A549 (cell line): ENCODE measurements at regions not wholly inside any gene's neighbourhood (a gene's known extent, or its start where the extent isn't known, plus 50 kb on each side); places are given as distances from the start of the nearest gene placed in this dataset.

Experiments
- ATAC-seq, 2 experiments: fragments of 200-7000 bp in 1 of 2; fragments of >200 bp in 1 of 2; cut with Nextera tagmentation in 1 of 2; cut with Tn5 transposase in 1 of 2; 3 replicates each; pipeline versions ENCODE4 v1.8.0 to v1.9.1; 2018 to 2020; ENCODE audit warnings: mild to moderate bottlenecking in 1 of 2, moderate library complexity in 1 of 2
- CTCF ChIA-PET: fragments of 300-600 bp; sonication (Branson Sonifier 250); formaldehyde crosslinking; extraction: SDS; loops from one replicate; lab custom pipeline; 2021; ENCODE audit warnings: antibody characterized with exemption, inconsistent platforms; lab: Yijun Ruan, JAX
- POLR2A ChIA-PET: fragments of 350-600 bp; formaldehyde crosslinking; extraction: SDS; loops from one replicate; lab custom pipeline; 2021; ENCODE audit warnings: antibody characterized with exemption, inconsistent platforms; lab: Yijun Ruan, JAX
- DNase-seq, 2 experiments: peaks; one replicate each; pipeline versions ENCODE4 v3.0.0 to v3.0.0-alpha.2; 2011 to 2016; ENCODE audit warnings: low read depth in 1 of 2, low spot score in 1 of 2
- FAIRE-seq: peaks from 2 replicates; lab custom pipeline; 2011; peaks lifted over from hg19 to GRCh38; lab: Jason Lieb, UNC
- H3K27ac ChIP-seq, 2 experiments: fragments of >200 bp; sonication (Bioruptor Twin); formaldehyde crosslinking; 3 replicates each; pipeline ENCODE4 v1.5.1; 2016 to 2017
- H3K4me1 ChIP-seq: fragments of >200 bp; sonication (Bioruptor Twin); formaldehyde crosslinking; 3 replicates; pipeline ENCODE4 v1.6.1; 2016
- H3K4me2 ChIP-seq: fragments of >200 bp; sonication (Bioruptor Twin); formaldehyde crosslinking; 3 replicates; pipeline ENCODE4 v1.6.1; 2016
- H3K4me3 ChIP-seq: fragments of >200 bp; sonication (Bioruptor Twin); formaldehyde crosslinking; 3 replicates; pipeline ENCODE4 v1.5.1; 2016
- H3K9me3 ChIP-seq: fragments of >200 bp; sonication (Bioruptor Twin); formaldehyde crosslinking; 3 replicates; pipeline ENCODE4 v1.6.1; 2016
- BHLHE40 ChIP-seq: IDR thresholded peaks from 2 replicates; pipeline ENCODE4 v1.6.1; 2012; ENCODE audit warnings: low read depth, low read length, inconsistent platforms
- CBX8 ChIP-seq: fragments of 200-600 bp; sonication (generic); IDR thresholded peaks from 2 replicates; pipeline ENCODE4 v1.6.1; 2016
- ESRRA ChIP-seq: fragments of 150-350 bp; IDR thresholded peaks from 2 replicates; pipeline ENCODE4 v1.6.1; 2014; ENCODE audit warnings: mild to moderate bottlenecking, low read length, borderline replicate concordance
- NPAS2 ChIP-seq: fragments of 250-450 bp; sonication (Bioruptor Pico); IDR thresholded peaks from 2 replicates; pipeline ENCODE4 v1.8.0; 2022; ENCODE audit warnings: mild to moderate bottlenecking, moderate library complexity, borderline replicate concordance
- NR3C1 ChIP-seq: fragments of >200 bp; sonication (Bioruptor Twin); formaldehyde crosslinking; IDR thresholded peaks from 3 replicates; pipeline ENCODE4 v1.6.1; 2017
- ZC3H11A ChIP-seq: fragments of 450-650 bp; IDR thresholded peaks from 2 replicates; pipeline ENCODE4 v1.6.1; 2014; ENCODE audit warnings: antibody characterized with exemption, mild to moderate bottlenecking
- ZFP36 ChIP-seq: fragments of 450-650 bp; IDR thresholded peaks from 2 replicates; pipeline ENCODE4 v1.6.1; 2014; ENCODE audit warnings: borderline replicate concordance; ENCODE audit not compliant: partially characterized antibody
- WGBS: methylation state at CpG from one replicate; pipeline ENCODE4 v1.1.6; 2017; ENCODE audit errors: missing lambda C conversion rate; 5-methylcytosine and 5-hydroxymethylcytosine counted together
- TF ChIP-seq, protein P1 (sequence below): fragments of >200 bp; sonication (Bioruptor Twin); formaldehyde crosslinking; IDR thresholded peaks from 3 replicates; pipeline ENCODE4 v1.6.1; 2016
- TF ChIP-seq, protein P2 (sequence below): fragments of 250-450 bp; sonication (Bioruptor Pico); IDR thresholded peaks from 2 replicates; pipeline ENCODE4 v1.5.0; 2021; ENCODE audit warnings: mild to moderate bottlenecking, moderate library complexity, borderline replicate concordance
- TF ChIP-seq, protein P3 (sequence below): fragments of 150-350 bp; IDR thresholded peaks from 2 replicates; pipeline ENCODE4 v1.6.1; 2014; ENCODE audit warnings: low read depth, mild to moderate bottlenecking, low read length
- TF ChIP-seq, protein P4 (sequence below): IDR thresholded peaks from 2 replicates; pipeline ENCODE4 v1.6.1; 2012
- TF ChIP-seq, protein P5 (sequence below): fragments of >200 bp; sonication (Bioruptor Twin); formaldehyde crosslinking; IDR thresholded peaks from 3 replicates; pipeline ENCODE4 v1.5.1; 2016

DNA sequence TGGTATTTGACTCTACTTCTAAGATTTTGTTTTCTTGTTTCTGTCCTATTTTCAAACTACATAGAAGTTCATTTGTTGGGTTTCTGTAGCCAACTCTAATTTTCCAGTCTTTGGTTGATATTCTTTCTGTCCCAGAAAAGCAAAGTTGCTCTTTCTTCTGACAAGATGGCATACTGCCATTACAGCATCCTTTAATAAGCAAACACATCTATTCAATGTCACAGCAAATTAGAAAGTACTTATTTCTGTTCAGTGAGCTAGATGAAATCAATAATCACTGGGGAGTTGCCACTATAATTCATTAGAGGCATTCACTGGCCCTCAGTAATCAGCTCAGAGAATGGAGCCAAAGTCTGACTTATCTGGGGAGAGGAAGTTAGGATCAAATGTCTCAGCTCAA is 1258.0 kb upstream of the IGFBP7 start:
- Histone ChIP-seq H3K4me2 (no peak overlapping the region), H3K9me3 (no peaks in the 10 kb centered on the region), H3K4me1 (no peaks in the 10 kb centered on the region), H3K27ac (no peak overlapping the region), H3K4me3 (no peak overlapping the region)
- DNase-seq (no peak), ATAC-seq (no peak), FAIRE-seq (no peak)
- CTCF ChIA-PET, result no interaction called here
- POLR2A ChIA-PET, result no interaction called here
- TF ChIP-seq NR3C1 (no peak), ZFP36 (no peak), CBX8 (no peak), ESRRA (no peak), NPAS2 (CRISPR knock-in tag) (no peak)
- TF ChIP-seq, protein P1, sequence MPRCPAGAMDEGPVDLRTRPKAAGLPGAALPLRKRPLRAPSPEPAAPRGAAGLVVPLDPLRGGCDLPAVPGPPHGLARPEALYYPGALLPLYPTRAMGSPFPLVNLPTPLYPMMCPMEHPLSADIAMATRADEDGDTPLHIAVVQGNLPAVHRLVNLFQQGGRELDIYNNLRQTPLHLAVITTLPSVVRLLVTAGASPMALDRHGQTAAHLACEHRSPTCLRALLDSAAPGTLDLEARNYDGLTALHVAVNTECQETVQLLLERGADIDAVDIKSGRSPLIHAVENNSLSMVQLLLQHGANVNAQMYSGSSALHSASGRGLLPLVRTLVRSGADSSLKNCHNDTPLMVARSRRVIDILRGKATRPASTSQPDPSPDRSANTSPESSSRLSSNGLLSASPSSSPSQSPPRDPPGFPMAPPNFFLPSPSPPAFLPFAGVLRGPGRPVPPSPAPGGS, result no peak

DNA sequence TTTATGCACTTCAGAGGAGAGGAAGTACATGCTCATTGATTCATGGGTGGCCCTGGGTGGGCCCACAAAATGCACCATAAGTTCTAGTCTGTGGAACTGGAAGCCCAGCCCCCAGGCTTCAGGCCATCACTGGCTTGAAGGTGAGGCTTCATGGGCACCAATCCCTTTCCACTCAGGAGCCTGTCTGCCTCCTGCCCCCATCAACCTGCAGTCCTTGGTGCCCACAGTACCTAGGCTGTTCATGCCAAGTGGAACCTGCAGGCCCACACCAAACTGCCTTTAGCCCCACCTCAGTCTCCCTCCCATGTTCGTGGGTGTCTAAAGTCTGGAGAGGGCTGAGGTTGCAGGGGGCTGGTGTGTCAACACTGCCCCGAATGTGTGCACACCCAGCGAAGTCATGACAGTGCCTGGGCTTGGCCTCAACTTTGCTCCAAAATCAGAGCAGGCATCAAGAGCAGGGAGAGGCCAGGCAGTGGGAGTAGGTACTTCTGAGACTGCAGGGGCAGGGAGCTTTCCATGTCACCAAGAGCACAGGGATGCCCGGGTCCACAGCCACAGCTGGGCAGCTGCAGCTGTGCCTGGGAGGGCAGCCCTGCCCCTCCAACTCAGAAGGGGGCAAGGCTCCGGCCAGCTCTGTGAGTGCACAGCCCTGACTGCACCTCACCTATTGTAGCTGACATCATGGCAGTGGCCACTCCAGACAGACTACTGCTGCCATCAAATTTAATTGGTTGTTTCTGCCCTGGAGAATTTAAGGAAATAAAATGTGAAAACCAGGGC is 1250.4 kb upstream of the IGFBP7 start:
- WGBS, result no CpG with 5 or more reads among the region's 5 CpGs
- no peak for DNase-seq
- Histone ChIP-seq H3K4me2 (no peak overlapping the region), H3K4me3 (no peak overlapping the region), H3K9me3 (no peaks in the 10 kb centered on the region), H3K4me1 (no peaks in the 10 kb centered on the region), H3K27ac (no peak overlapping the region)
- no peak for FAIRE-seq
- ChIA-PET POLR2A (no interaction called here), CTCF (no interaction called here)
- ATAC-seq, result no peak
- TF ChIP-seq, protein P2, sequence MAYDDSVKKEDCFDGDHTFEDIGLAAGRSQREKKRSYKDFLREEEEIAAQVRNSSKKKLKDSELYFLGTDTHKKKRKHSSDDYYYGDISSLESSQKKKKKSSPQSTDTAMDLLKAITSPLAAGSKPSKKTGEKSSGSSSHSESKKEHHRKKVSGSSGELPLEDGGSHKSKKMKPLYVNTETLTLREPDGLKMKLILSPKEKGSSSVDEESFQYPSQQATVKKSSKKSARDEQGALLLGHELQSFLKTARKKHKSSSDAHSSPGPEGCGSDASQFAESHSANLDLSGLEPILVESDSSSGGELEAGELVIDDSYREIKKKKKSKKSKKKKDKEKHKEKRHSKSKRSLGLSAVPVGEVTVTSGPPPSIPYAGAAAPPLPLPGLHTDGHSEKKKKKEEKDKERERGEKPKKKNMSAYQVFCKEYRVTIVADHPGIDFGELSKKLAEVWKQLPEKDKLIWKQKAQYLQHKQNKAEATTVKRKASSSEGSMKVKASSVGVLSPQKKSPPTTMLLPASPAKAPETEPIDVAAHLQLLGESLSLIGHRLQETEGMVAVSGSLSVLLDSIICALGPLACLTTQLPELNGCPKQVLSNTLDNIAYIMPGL (CRISPR knock-in tag), result no peak
- TF ChIP-seq, protein P3, sequence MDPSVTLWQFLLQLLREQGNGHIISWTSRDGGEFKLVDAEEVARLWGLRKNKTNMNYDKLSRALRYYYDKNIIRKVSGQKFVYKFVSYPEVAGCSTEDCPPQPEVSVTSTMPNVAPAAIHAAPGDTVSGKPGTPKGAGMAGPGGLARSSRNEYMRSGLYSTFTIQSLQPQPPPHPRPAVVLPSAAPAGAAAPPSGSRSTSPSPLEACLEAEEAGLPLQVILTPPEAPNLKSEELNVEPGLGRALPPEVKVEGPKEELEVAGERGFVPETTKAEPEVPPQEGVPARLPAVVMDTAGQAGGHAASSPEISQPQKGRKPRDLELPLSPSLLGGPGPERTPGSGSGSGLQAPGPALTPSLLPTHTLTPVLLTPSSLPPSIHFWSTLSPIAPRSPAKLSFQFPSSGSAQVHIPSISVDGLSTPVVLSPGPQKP, result no peak
- no peak for TF ChIP-seq BHLHE40
- TF ChIP-seq, all 56 proteins: peak for 0

DNA sequence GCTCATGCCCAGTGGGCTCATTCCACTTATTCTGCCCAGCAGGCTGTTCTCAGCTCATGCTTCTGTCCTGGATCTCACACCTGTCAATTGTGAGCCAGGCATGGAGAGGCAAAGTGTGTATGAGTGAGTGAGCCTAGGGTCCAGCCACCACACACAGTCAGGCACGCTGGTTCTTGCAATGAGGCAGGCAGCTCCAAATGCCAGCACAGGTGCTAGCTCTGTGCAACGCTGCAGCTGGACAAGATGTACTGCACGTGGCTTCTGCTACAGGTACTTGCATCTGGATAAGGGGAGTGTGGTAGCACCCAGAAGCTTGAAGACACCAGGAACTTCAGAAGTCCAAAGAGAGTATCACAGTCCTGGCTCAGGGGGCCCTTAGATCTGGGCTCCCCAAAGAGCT is 1249.4 kb upstream of the IGFBP7 start:
- no peak for DNase-seq
- no peak overlapping the region for H3K4me3 ChIP-seq
- CTCF ChIA-PET, result no interaction called here
- no peak for ATAC-seq
- FAIRE-seq, result no peak
- no peak overlapping the region for H3K27ac ChIP-seq
- POLR2A ChIA-PET, result no interaction called here
- WGBS, result 0% methylated on average over 1 of the region's 3 CpGs
- TF ChIP-seq ZC3H11A, result no peak
- TF ChIP-seq CBX8, result no peak
- TF ChIP-seq, protein P4, sequence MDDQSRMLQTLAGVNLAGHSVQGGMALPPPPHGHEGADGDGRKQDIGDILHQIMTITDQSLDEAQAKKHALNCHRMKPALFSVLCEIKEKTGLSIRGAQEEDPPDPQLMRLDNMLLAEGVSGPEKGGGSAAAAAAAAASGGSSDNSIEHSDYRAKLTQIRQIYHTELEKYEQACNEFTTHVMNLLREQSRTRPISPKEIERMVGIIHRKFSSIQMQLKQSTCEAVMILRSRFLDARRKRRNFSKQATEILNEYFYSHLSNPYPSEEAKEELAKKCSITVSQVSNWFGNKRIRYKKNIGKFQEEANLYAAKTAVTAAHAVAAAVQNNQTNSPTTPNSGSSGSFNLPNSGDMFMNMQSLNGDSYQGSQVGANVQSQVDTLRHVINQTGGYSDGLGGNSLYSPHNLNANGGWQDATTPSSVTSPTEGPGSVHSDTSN, result no peak
- TF ChIP-seq NR3C1, result no peak
- no peaks in the 10 kb centered on the region for H3K4me1 ChIP-seq
- no peaks in the 10 kb centered on the region for H3K9me3 ChIP-seq
- H3K4me2 ChIP-seq, result no peak overlapping the region

DNA sequence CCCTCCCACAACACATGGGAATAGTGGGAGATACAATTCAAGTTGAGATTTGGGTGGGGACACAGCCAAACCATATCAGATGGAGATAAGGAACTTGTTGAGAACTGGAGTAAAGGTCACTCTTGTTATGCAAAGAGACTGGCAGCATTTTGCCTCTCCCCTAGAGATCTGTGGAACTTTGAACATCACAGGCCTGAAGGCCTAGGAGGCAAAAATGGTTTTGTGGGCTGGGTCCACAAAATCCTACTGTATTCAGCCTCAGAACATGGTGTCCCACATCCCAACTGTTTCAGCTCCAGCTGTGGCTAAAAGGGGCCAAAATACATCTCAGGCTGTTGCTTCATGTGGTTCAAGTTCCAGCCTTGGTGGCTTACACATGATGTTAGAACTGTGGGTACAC is 1247.8 kb upstream of the IGFBP7 start:
- FAIRE-seq (no peak), ATAC-seq (no peak), DNase-seq (no peak)
- POLR2A ChIA-PET, result no interaction called here
- H3K9me3 ChIP-seq, result no peaks in the 10 kb centered on the region
- TF ChIP-seq, protein P5, sequence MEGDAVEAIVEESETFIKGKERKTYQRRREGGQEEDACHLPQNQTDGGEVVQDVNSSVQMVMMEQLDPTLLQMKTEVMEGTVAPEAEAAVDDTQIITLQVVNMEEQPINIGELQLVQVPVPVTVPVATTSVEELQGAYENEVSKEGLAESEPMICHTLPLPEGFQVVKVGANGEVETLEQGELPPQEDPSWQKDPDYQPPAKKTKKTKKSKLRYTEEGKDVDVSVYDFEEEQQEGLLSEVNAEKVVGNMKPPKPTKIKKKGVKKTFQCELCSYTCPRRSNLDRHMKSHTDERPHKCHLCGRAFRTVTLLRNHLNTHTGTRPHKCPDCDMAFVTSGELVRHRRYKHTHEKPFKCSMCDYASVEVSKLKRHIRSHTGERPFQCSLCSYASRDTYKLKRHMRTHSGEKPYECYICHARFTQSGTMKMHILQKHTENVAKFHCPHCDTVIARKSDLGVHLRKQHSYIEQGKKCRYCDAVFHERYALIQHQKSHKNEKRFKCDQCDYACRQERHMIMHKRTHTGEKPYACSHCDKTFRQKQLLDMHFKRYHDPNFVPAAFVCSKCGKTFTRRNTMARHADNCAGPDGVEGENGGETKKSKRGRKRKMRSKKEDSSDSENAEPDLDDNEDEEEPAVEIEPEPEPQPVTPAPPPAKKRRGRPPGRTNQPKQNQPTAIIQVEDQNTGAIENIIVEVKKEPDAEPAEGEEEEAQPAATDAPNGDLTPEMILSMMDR, result no peak
- peak; percentile 59 for TF ChIP-seq ZFP36
- H3K4me3 ChIP-seq, result no peak overlapping the region
- H3K27ac ChIP-seq, result no peak overlapping the region
- no peak overlapping the region for H3K4me2 ChIP-seq
- CTCF ChIA-PET, result no interaction called here
- no peaks in the 10 kb centered on the region for H3K4me1 ChIP-seq
